Fibroblast of skin of scalp (primary cell): ENCODE measurements at regions not wholly inside any gene's neighbourhood (a gene's known extent, or its start where the extent isn't known, plus 50 kb on each side); places are given as distances from the start of the nearest gene placed in this dataset.
"Not testable (repeated sequence)": the region's sequence is repeated elsewhere in the genome, so short reads cannot be mapped to it uniquely, and the experiment has no call there.

Experiments used
- DNase-seq: peaks from one replicate; pipeline ENCODE4 v3.0.0-alpha.2; 2013

GRCh38 chr6:73983367-73983766, 287.4 kb downstream of the CD109 start:
- DNase-seq: peak; percentile 94

GRCh38 chr6:73980096-73980495, 284.1 kb downstream of the CD109 start:
- DNase-seq: peak; percentile 50

GRCh38 chr6:73978330-73978729, 282.3 kb downstream of the CD109 start:
- DNase-seq: no peak

GRCh38 chr6:73972518-73972917, 276.5 kb downstream of the CD109 start:
- not testable (repeated sequence) for DNase-seq

GRCh38 chr6:73969971-73970970, 274.3 kb downstream of the CD109 start:
- peak; percentile 89 for DNase-seq

GRCh38 chr6:73968221-73968757, 272.3 kb downstream of the CD109 start:
- peak; percentile 30 for DNase-seq

GRCh38 chr6:73965539-73966029, 269.6 kb downstream of the CD109 start:
- DNase-seq: no peak

- DNase-seq: no peak
Observed at GRCh38 chr6:73964241-73964854, 268.3 kb downstream of the CD109 start.

- peak; percentile 66 for DNase-seq
Observed at GRCh38 chr6:73962884-73963283, 266.9 kb downstream of the CD109 start.

- DNase-seq: no peak
Observed at GRCh38 chr6:73956305-73956704, 260.3 kb downstream of the CD109 start.

- DNase-seq: no peak
Observed at GRCh38 chr6:73955800-73956199, 259.8 kb downstream of the CD109 start.

- no peak for DNase-seq
Observed at GRCh38 chr6:73954881-73955280, 258.9 kb downstream of the CD109 start.

GRCh38 chr6:73951183-73951582, 255.2 kb downstream of the CD109 start:
- DNase-seq: peak; percentile 44

- peak; percentile 35 for DNase-seq
Observed at GRCh38 chr6:73943930-73944652, 248.1 kb downstream of the CD109 start.

GRCh38 chr6:73943411-73943810, 247.4 kb downstream of the CD109 start:
- no peak for DNase-seq

GRCh38 chr6:73942592-73943186, 246.7 kb downstream of the CD109 start:
- peak; percentile 75 for DNase-seq

GRCh38 chr6:73941892-73942291, 245.9 kb downstream of the CD109 start:
- DNase-seq: no peak

- DNase-seq: no peak
Observed at GRCh38 chr6:73937805-73938204, 241.8 kb downstream of the CD109 start.

GRCh38 chr6:73932866-73933265, 236.9 kb downstream of the CD109 start:
- no peak for DNase-seq

- no peak for DNase-seq
Observed at GRCh38 chr6:73929405-73929804, 233.4 kb downstream of the CD109 start.

GRCh38 chr6:73927421-73927820, 231.4 kb downstream of the CD109 start:
- DNase-seq: no peak

GRCh38 chr6:73925703-73926102, 229.7 kb downstream of the CD109 start:
- DNase-seq: not testable (repeated sequence)
